Loucy (cell line): ENCODE measurements at regions not wholly inside any gene's neighbourhood (a gene's known extent, or its start where the extent isn't known, plus 50 kb on each side); places are given as distances from the start of the nearest gene placed in this dataset.

Experiments used
- H2AFZ ChIP-seq: fragments of 200-600 bp; sonication (generic); 2 replicates; pipeline ENCODE4 v1.6.0; 2016; ENCODE audit warnings: antibody characterized with exemption, mild to moderate bottlenecking, low read length, moderate library complexity
- H3F3A ChIP-seq: fragments of 200-600 bp; 2 replicates; pipeline ENCODE4 v1.6.0; 2016; ENCODE audit warnings: antibody characterized with exemption, low read depth, mild to moderate bottlenecking
- H3K27me3 ChIP-seq: fragments of 200-600 bp; sonication (generic); 2 replicates; pipeline ENCODE4 v1.6.1; 2014; ENCODE audit warnings: low read length, mild to moderate bottlenecking; ENCODE audit not compliant: insufficient read depth, poor library complexity, severe bottlenecking
- H3K36me3 ChIP-seq: fragments of 200-600 bp; sonication (generic); 2 replicates; pipeline ENCODE4 v1.6.1; 2016; ENCODE audit warnings: low read length; ENCODE audit not compliant: insufficient read depth
- H3K4me1 ChIP-seq: fragments of 200-600 bp; sonication (generic); 2 replicates; pipeline ENCODE4 v1.5.1; 2014; ENCODE audit warnings: low read length, mild to moderate bottlenecking; ENCODE audit not compliant: insufficient read depth, poor library complexity, severe bottlenecking
- H3K4me2 ChIP-seq: fragments of 200-600 bp; sonication (generic); 2 replicates; pipeline ENCODE4 v1.6.0; 2014; ENCODE audit warnings: antibody characterized with exemption, low read length, low read depth, mild to moderate bottlenecking; ENCODE audit not compliant: poor library complexity, severe bottlenecking
- H3K4me3 ChIP-seq: fragments of 200-600 bp; sonication (generic); 2 replicates; pipeline ENCODE4 v1.5.1; 2014; ENCODE audit warnings: low read length, mild to moderate bottlenecking, mixed read lengths; ENCODE audit not compliant: poor library complexity, severe bottlenecking
- H3K79me2 ChIP-seq: fragments of 200-600 bp; sonication (generic); 2 replicates; pipeline ENCODE4 v1.6.1; 2014; ENCODE audit warnings: low read length; ENCODE audit not compliant: insufficient read depth
- H3K9ac ChIP-seq: fragments of 200-600 bp; sonication (generic); 2 replicates; pipeline ENCODE4 v1.6.0; 2014; ENCODE audit warnings: mild to moderate bottlenecking, low read depth, low read length, moderate library complexity; ENCODE audit not compliant: poor library complexity, severe bottlenecking
- H3K9me2 ChIP-seq: fragments of 200-600 bp; sonication (generic); replicated peaks from 2 replicates; pipeline ENCODE4 v1.6.1; 2016; ENCODE audit warnings: low read depth, low read length, mixed read lengths
- H3K9me3 ChIP-seq: fragments of 200-600 bp; sonication (generic); 2 replicates; pipeline ENCODE4 v1.6.1; 2014; ENCODE audit warnings: mild to moderate bottlenecking, antibody characterized with exemption, low read length, low read depth; ENCODE audit not compliant: insufficient read depth
- H4K20me1 ChIP-seq: fragments of 200-600 bp; sonication (generic); 2 replicates; pipeline ENCODE4 v1.6.0; 2014; ENCODE audit warnings: antibody characterized with exemption, low read length, mild to moderate bottlenecking; ENCODE audit not compliant: insufficient read depth, poor library complexity, severe bottlenecking
- CTCF ChIP-seq: fragments of 200-600 bp; sonication (generic); conservative IDR thresholded peaks from 2 replicates; pipeline ENCODE4 v1.5.1; 2014; ENCODE audit warnings: mild to moderate bottlenecking, antibody characterized with exemption, low read length
- EZH2phosphoT487 ChIP-seq: fragments of 200-600 bp; IDR thresholded peaks from 2 replicates; pipeline ENCODE4 v1.6.1; 2018; ENCODE audit warnings: antibody characterized with exemption, mild to moderate bottlenecking, moderate library complexity, borderline replicate concordance

- Histone ChIP-seq H3K9ac (no peak overlapping the region), H3K4me3 (no peak overlapping the region), H3K9me2 (no peaks in the 10 kb centered on the region), H3K27me3 (no peaks in the 10 kb centered on the region), H3K36me3 (no peaks in the 10 kb centered on the region), H2AFZ (no peak overlapping the region), H4K20me1 (no peaks in the 10 kb centered on the region), H3K4me1 (no peaks in the 10 kb centered on the region), H3K9me3 (no peaks in the 10 kb centered on the region), H3K4me2 (no peak overlapping the region), H3K79me2 (no peaks in the 10 kb centered on the region), H3F3A (no peaks in the 10 kb centered on the region)
- TF ChIP-seq EZH2phosphoT487 = no peak
- no peak for TF ChIP-seq CTCF
Measured at GRCh38 chr12:13588574-13588973, 392.0 kb downstream of the EMP1 start.

GRCh38 chr12:13587721-13588390, 391.3 kb downstream of the EMP1 start:
- Histone ChIP-seq H3F3A (no peaks in the 10 kb centered on the region), H3K9ac (no peak overlapping the region), H2AFZ (no peak overlapping the region), H4K20me1 (no peaks in the 10 kb centered on the region), H3K9me3 (no peaks in the 10 kb centered on the region), H3K4me2 (no peak overlapping the region), H3K4me1 (no peaks in the 10 kb centered on the region), H3K79me2 (no peaks in the 10 kb centered on the region), H3K27me3 (no peaks in the 10 kb centered on the region), H3K4me3 (no peak overlapping the region), H3K9me2 (no peaks in the 10 kb centered on the region), H3K36me3 (no peaks in the 10 kb centered on the region)
- TF ChIP-seq CTCF (no peak), EZH2phosphoT487 (no peak)

GRCh38 chr12:13586361-13586760, 389.8 kb downstream of the EMP1 start:
- no peak overlapping the region for H3K9ac ChIP-seq
- H3K79me2 ChIP-seq = no peaks in the 10 kb centered on the region
- no peaks in the 10 kb centered on the region for H3K27me3 ChIP-seq
- no peaks in the 10 kb centered on the region for H3K36me3 ChIP-seq
- no peaks in the 10 kb centered on the region for H3K9me2 ChIP-seq
- H3K4me3 ChIP-seq = no peak overlapping the region
- no peaks in the 10 kb centered on the region for H3K4me1 ChIP-seq
- no peaks in the 10 kb centered on the region for H3F3A ChIP-seq
- no peaks in the 10 kb centered on the region for H4K20me1 ChIP-seq
- H2AFZ ChIP-seq = no peak overlapping the region
- TF ChIP-seq EZH2phosphoT487 = no peak
- TF ChIP-seq CTCF = no peak
- no peaks in the 10 kb centered on the region for H3K9me3 ChIP-seq
- H3K4me2 ChIP-seq = no peak overlapping the region
